Spleen (tissue), 11 donors: ENCODE measurements at regions not wholly inside any gene's neighbourhood (a gene's known extent, or its start where the extent isn't known, plus 50 kb on each side); places are given as distances from the start of the nearest gene placed in this dataset.

ENCODE experiments used
- DNase-seq: peaks from one replicate; pipeline ENCODE4 v3.0.0-alpha.2; 2020
- H3K27ac ChIP-seq, 8 donors: fragments of 200-600 bp; sonication (generic) in 7 of 8; 1 replicate in 4 of 8; 2 replicates in 4 of 8; pipeline versions ENCODE4 v1.5.0 to v1.8.0; 2016 to 2021; ENCODE audit warnings: inconsistent platforms in 4 of 8, mild to moderate bottlenecking in 4 of 8, moderate library complexity in 1 of 8
- H3K27me3 ChIP-seq, 7 donors: fragments of 200-600 bp; sonication (generic) in 6 of 7; replicated peaks in 1 of 7; 1 replicate in 4 of 7; 2 replicates in 3 of 7; pipeline versions ENCODE4 v1.5.0 to v1.8.0; 2016 to 2021; ENCODE audit warnings: inconsistent platforms in 3 of 7, mild to moderate bottlenecking in 1 of 7
- H3K36me3 ChIP-seq, 6 donors: fragments of 200-600 bp; sonication (generic) in 5 of 6; 1 replicate in 4 of 6; 2 replicates in 2 of 6; pipeline versions ENCODE4 v1.5.0 to v1.8.0; 2016 to 2021; ENCODE audit warnings: inconsistent platforms in 2 of 6
- H3K4me1 ChIP-seq, 6 donors: fragments of 200-600 bp; sonication (generic) in 5 of 6; 1 replicate in 3 of 6; 2 replicates in 3 of 6; pipeline versions ENCODE4 v1.5.0 to v1.8.0; 2016 to 2021; ENCODE audit warnings: inconsistent platforms in 3 of 6
- H3K4me3 ChIP-seq, 8 donors: fragments of 200-600 bp; sonication (generic) in 7 of 8; 1 replicate in 4 of 8; 2 replicates in 4 of 8; pipeline versions ENCODE4 v1.5.0 to v1.8.0; 2016 to 2021; ENCODE audit warnings: inconsistent platforms in 4 of 8, mild to moderate bottlenecking in 4 of 8, moderate library complexity in 2 of 8
- H3K9me3 ChIP-seq, 8 donors: fragments of 200-600 bp; sonication (generic) in 7 of 8; 1 replicate in 4 of 8; 2 replicates in 4 of 8; pipeline versions ENCODE4 v1.5.0 to v1.8.0; 2016 to 2021; ENCODE audit warnings: inconsistent platforms in 4 of 8
- CTCF ChIP-seq, 11 experiments: fragments of 200-600 bp in 7 of 11; fragments of 450-650 bp in 4 of 11; sonication (generic) in 4 of 11; IDR thresholded peaks in 8 of 11; conservative IDR thresholded peaks in 3 of 11; 1 replicate in 7 of 11; 2 replicates in 4 of 11; pipeline versions ENCODE4 v1.4.0 to v1.8.0; 2016 to 2021; ENCODE audit warnings: antibody characterized with exemption in 11 of 11, inconsistent platforms in 4 of 11, mild to moderate bottlenecking in 1 of 11
- POLR2A ChIP-seq, 3 donors: fragments of 450-650 bp; IDR thresholded peaks; one replicate each; pipeline ENCODE4 v1.5.1; 2017; ENCODE audit warnings: antibody characterized with exemption in 3 of 3, mild to moderate bottlenecking in 1 of 3
- POLR2AphosphoS5 ChIP-seq, 3 donors: sonication (generic); formaldehyde crosslinking; IDR thresholded peaks; one replicate each; pipeline ENCODE4 v1.5.1; 2017; ENCODE audit warnings: antibody characterized with exemption in 3 of 3
- WGBS, 5 donors: extraction: QIAGEN DNeasy Blood & Tissue Kit in 3 of 5; methylation state at CpG; one replicate each; pipeline versions ENCODE4 v1.1.5 to v1.1.7; 2013 to 2018; 5-methylcytosine and 5-hydroxymethylcytosine counted together
- intact Hi-C: fragments of 100-400 bp; cut with DNase I; formaldehyde crosslinking; loops from one replicate; pipeline ENCODE4 v1.15.0; 2023; ENCODE audit warnings: low total_unique reads
- donor health status: healthy with polysubstance abuse.
- donor health status: DM: no; HTN: no; CAD: no; lungs with moderate emphysema.
- donor health status: DM: no; HTN: no; CAD: no.
- donor health status: Bipolar disorder and iron deficiency.
- donor health status: healthy.
- donor health status: DM: no; HTN: no; CAD: no.
- donor health status: DM: yes; HTN: yes; CAD: no.

GRCh38 chr16:85378145-85379040, 234.7 kb upstream of the GSE1 start:
- H3K27ac ChIP-seq, result no peak overlapping the region
- H3K4me3 ChIP-seq, result no peak overlapping the region
- H3K9me3 ChIP-seq, result no peaks in the 10 kb centered on the region
- 55 to 69% (median 61%) methylated on average over 16 of the region's 16 CpGs for WGBS, 5 donors
- DNase-seq, result no peak
- TF ChIP-seq POLR2AphosphoS5 (IDR thresholded peaks at IDR 0.05) (no peak), POLR2A (IDR thresholded peaks at IDR 0.05) (no peak), CTCF (IDR thresholded peaks at IDR 0.05 in 8 of 11, conservative IDR thresholded peaks at IDR 0.05 in 3 of 11) (no peak)
- H3K27me3 ChIP-seq, result peaks cover 0 to 36% (median 0%) of the 10 kb centered on the region in 7 donors
- H3K36me3 ChIP-seq, result no peaks in the 10 kb centered on the region
- peaks cover 0 to 45% (median 24%) of the 10 kb centered on the region in 6 donors for H3K4me1 ChIP-seq
- intact Hi-C loops, result no loop called here

- WGBS, 5 donors, result 70 to 85% (median 76%) methylated on average over 13 to 15 of the region's 15 CpGs
- no peak overlapping the region for H3K4me3 ChIP-seq
- no peaks in the 10 kb centered on the region for H3K9me3 ChIP-seq
- intact Hi-C loops, result no loop called here
- no peak overlapping the region for H3K27ac ChIP-seq
- TF ChIP-seq CTCF (IDR thresholded peaks at IDR 0.05 in 8 of 11, conservative IDR thresholded peaks at IDR 0.05 in 3 of 11), result no peak
- TF ChIP-seq POLR2A (IDR thresholded peaks at IDR 0.05), result no peak
- TF ChIP-seq POLR2AphosphoS5 (IDR thresholded peaks at IDR 0.05), result no peak
- H3K4me1 ChIP-seq, result peaks cover 0 to 42% (median 21%) of the 10 kb centered on the region in 6 donors
- no peaks in the 10 kb centered on the region for H3K36me3 ChIP-seq
- H3K27me3 ChIP-seq, result peaks cover 0 to 36% (median 0%) of the 10 kb centered on the region in 7 donors
- no peak for DNase-seq
Measured at GRCh38 chr16:85379041-85380001, 233.8 kb upstream of the GSE1 start.

GRCh38 chr16:85380002-85380395, 233.1 kb upstream of the GSE1 start:
- Histone ChIP-seq H3K9me3 (no peaks in the 10 kb centered on the region), H3K27ac (no peak overlapping the region), H3K4me1 (peaks cover 0 to 40% (median 19%) of the 10 kb centered on the region in 6 donors), H3K4me3 (no peak overlapping the region), H3K36me3 (no peaks in the 10 kb centered on the region), H3K27me3 (peaks cover 0 to 40% (median 0%) of the 10 kb centered on the region in 7 donors)
- WGBS, 5 donors, result 43 to 67% (median 50%) methylated on average over 2 of the region's 2 CpGs
- intact Hi-C loops, result no loop called here
- TF ChIP-seq POLR2A (IDR thresholded peaks at IDR 0.05) (no peak), CTCF (IDR thresholded peaks at IDR 0.05 in 8 of 11, conservative IDR thresholded peaks at IDR 0.05 in 3 of 11) (no peak), POLR2AphosphoS5 (IDR thresholded peaks at IDR 0.05) (no peak)
- DNase-seq, result no peak
